HG03457 (cell line): ENCODE measurements at regions not wholly inside any gene's neighbourhood (a gene's known extent, or its start where the extent isn't known, plus 50 kb on each side); places are given as distances from the start of the nearest gene placed in this dataset.

Experiments used
- ATAC-seq: cut with Tn5 transposase; IDR thresholded peaks from one replicate; pipeline ENCODE4 v1.9.1; 2021; ENCODE audit warnings: moderate number of reproducible peaks; ENCODE audit not compliant: unreplicated experiment

GRCh38 chr12:92089559-92089958 lies 56.1 kb downstream of the BTG1 start:
- no peak for ATAC-seq

- no peak for ATAC-seq
Observed at GRCh38 chr12:92088805-92089204, 56.8 kb downstream of the BTG1 start.

GRCh38 chr12:92085736-92086040 lies 60.0 kb downstream of the BTG1 start:
- no peak for ATAC-seq

DNA sequence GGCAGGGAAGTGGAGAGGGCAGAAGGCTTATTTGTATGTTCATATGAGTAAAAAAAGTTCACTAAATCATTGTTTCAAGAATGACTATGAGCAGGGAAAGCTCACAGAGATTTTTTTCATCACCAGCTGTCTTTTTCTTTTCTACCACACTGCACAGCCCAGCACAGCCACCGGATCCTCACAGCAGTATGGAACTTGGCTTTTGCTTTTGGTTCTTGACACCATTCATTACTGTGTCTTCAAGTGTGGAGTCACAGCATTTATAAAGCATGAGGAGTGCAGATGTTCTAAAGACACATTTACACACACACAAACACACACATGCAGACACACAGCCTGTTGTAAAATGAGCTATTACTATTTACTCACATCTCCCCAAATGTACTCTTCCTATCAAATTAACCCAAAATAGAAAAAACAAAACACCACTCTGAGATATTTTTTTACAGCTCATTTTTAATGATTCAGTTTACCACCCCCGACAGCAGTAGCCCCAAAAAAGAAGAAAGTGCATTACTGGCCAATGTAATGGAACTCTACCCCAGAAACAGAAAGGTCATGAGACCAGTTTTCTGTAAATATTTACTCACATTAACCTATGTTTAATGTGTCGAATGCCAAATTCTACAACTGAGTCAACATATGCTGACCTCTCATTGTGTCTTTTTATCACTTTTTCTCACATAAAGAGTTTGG lies 60.5 kb downstream of the BTG1 start:
- ATAC-seq: no peak

DNA sequence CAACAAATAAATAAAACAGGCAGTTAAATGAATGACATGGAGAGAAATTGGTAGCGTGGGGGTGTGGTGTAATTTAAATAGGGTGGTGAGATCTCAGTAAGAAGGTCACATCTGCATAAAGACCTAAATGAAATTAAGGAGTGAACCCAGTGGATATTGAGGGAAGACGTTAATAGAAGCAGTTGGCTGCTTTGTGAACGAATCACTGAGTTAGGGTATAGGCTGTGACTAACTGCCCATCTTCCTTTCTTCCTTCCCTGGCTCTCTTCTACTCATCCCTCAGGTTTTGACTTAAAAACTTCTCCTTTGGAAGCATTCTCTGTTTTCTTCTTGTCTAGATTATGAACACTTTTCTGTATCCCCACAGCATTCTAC lies 64.7 kb downstream of the BTG1 start:
- no peak for ATAC-seq

DNA sequence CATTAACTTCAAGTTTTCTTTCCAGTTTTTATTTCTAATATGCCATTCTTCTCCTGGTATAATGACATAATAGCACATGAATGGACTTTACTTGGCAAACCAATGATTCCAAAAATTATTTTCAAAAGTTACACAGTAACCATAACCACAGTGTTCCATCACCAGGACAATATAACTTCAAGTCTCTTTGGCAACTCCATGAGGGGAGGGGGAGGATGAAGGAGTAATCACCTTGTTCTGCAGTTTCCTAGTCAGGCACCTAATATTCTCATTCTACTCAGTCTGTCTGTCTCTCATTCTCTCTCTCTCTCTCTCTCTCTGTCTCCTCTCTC lies 66.6 kb downstream of the BTG1 start:
- no peak for ATAC-seq

DNA sequence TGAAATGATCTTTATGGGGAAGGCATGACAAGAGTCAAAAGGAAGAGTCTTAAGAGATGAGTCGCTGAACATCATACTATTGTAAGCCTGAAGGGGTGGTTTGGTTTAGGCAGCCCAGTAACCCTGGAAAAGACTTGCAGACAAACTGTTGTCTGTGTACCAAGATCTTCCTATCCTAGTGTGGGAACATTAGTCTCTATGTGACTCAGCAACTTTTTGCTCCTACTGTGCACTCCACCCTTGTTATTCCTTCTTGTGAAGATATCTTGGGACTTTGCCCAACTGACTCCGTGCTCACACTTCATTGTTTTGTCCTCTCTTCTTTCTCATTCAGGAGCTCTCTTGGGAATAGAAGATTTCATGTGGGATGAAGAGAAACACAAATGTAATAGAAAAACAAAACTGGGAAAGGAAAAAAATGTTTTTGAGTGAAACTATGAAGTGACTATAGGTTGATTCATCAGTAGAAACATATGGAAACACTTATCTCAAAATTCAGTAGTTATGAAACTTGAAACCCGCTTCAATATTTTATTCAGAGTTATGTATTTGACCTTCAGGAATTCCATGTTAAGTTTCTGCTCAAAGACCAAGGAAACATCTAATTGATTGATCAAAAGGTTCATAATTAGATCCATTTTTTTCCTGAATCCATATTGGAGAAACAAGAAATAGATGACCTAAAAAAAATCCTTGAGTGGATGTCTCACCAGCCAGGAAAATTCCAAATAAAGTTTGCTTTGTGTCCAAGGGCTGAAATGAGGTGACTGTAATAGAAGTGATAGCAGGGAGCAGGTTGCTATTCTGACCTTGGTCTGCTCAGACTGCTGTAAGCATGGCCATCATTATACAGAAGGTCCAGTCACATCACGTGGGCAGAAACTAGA lies 67.2 kb downstream of the BTG1 start:
- no peak for ATAC-seq

- ATAC-seq: no peak
Observed at GRCh38 chr12:92077530-92077929, 68.1 kb downstream of the BTG1 start.

DNA sequence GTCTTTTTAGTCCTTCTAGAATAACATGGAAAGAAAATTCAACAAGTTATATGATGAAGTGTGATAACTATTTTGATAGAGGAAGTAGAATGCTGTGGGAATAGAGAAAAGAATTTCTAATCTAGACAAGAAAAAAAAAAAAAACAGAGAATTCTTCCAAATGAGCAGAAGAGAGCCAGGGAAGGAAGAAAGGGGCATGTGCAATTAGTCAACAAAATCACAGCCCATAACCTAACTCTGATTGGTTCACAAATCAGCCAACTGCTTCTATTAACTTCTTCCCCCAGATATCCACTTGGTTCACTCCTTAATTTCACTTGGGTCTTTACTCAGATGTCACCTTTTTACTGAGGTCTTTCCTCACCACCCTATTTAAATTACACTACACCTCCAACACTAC lies 69.5 kb downstream of the BTG1 start:
- no peak for ATAC-seq

DNA sequence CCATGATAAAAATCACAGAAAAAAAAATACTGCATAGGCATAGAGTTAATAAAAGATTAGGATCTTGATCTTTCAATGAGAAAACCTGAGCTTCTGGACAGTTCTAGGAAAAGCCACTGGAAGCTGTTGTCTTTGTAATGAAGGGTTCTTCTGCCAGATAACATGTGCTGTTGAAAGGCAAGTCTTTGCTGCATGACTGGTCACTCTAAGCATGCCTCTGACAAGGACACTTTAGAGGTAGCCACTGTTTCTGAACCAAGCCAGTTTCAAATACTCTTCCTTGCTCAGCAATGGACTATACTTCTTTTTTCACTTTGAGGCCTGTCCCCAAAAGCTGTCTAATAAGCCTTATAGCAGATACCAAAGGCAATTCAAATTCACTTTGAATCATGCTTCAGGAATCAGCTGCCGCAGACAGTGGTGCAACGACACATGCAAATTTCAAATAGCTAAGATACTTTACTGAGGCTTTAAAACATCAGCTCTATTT lies 70.2 kb downstream of the BTG1 start:
- ATAC-seq: no peak

- ATAC-seq: no peak
Observed at GRCh38 chr12:92074889-92075288, 70.8 kb downstream of the BTG1 start.

- ATAC-seq: no peak
Observed at GRCh38 chr12:92073094-92073493, 72.6 kb downstream of the BTG1 start.

- no peak for ATAC-seq
Observed at GRCh38 chr12:92072112-92072511, 73.5 kb downstream of the BTG1 start.

GRCh38 chr12:92070864-92071445 lies 74.7 kb downstream of the BTG1 start:
- ATAC-seq: no peak

DNA sequence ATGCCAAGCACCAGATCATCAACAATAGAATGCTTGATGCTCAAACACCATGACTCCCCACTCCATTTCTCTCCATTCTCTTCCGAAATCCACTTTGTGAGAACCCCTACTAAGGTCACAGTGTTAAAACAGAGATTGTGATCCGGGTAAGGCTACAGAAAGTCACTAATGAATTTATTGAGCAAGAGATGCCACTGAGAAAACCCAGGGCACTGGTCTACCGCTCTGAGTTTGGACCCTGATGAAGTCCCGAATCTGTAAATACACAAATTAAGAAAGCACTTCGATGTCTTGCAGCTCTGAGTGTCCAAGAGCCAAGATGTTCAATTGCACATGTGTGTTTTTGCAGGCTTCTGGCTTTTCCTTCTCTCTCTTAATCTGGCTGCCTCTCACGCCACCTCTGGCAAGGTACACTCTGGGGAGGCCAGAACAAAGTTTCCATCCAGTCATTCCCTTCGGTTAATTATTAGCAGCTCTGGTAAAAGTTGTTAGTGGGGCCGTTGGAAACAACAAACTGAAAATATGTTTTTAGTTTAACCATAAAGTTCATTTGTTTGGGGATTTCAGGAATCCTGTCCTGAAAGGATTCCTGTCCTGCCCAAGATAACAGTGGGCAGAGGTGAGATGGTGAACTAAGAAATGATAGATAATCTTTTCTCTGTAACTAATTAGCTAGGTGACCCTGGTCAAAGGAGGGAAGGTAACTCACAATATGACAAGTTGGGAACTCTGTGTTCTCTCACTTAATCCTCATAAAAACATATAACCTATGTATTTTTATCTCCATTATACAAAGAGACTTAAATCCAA lies 75.4 kb downstream of the BTG1 start:
- ATAC-seq: peak; percentile 53

GRCh38 chr12:92068459-92068858 lies 77.2 kb downstream of the BTG1 start:
- ATAC-seq: no peak

DNA sequence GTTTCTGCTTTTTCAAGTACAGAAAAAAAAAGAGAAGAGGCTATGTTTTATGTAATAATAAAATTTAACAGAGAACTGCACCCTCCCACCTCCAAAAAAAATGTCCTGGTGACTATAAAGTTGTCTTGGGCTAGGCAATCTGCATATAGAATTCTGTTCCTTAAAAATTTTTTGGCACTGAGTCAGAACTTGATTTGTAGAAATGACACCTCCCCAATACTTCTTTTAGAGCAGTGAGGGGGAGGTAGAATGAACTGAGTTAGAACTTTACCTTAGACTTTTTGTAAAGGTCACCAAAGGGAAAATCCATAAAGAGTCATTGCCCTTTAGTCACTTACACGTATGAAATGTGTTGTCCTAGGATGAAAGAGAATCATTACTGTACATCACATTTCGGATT lies 80.0 kb downstream of the BTG1 start:
- ATAC-seq: no peak

- ATAC-seq: peak; percentile 60
Observed at GRCh38 chr12:92065018-92065499, 80.6 kb downstream of the BTG1 start.

DNA sequence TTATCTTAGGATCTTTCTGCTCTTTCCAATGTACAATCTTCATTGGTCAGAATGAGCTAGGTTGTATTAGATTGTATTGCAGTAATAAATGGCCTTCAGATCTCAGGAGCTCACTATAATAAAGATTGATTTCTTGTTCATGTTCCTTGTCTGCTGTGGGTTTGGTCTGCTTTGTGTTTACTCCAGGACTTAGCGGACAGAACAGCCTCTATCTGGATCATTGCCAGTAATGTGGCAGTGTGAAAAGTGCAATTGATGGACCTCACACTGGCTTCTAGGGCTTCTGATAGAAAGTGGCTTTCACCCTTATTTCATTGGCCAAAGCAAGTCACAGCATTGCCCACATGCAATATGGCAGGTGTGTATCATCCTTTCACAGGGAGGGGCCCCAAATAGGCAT lies 81.2 kb downstream of the BTG1 start:
- no peak for ATAC-seq

- ATAC-seq: no peak
Observed at GRCh38 chr12:92063641-92064040, 82.0 kb downstream of the BTG1 start.
